Right lobe of liver (tissue), 4 donors: ENCODE measurements at regions not wholly inside any gene's neighbourhood (a gene's known extent, or its start where the extent isn't known, plus 50 kb on each side); places are given as distances from the start of the nearest gene placed in this dataset.

ENCODE experiments used
- CTCF ChIP-seq, 4 donors: fragments of 200-600 bp in 3 of 4; fragments of 450-650 bp in 1 of 4; IDR thresholded peaks; one replicate each; pipeline versions ENCODE4 v1.5.1 to v1.8.0; 2016 to 2022; ENCODE audit warnings: antibody characterized with exemption in 4 of 4, mild to moderate bottlenecking in 2 of 4
- POLR2A ChIP-seq: fragments of 450-650 bp; IDR thresholded peaks from one replicate; pipeline ENCODE4 v1.6.1; 2017; ENCODE audit warnings: antibody characterized with exemption, mild to moderate bottlenecking
- donor health status: DM: no; HTN: no; CAD: no.
- donor health status: DM: no; HTN: no; CAD: no.
- donor health status: DM: no; HTN: yes; CAD: no.

DNA sequence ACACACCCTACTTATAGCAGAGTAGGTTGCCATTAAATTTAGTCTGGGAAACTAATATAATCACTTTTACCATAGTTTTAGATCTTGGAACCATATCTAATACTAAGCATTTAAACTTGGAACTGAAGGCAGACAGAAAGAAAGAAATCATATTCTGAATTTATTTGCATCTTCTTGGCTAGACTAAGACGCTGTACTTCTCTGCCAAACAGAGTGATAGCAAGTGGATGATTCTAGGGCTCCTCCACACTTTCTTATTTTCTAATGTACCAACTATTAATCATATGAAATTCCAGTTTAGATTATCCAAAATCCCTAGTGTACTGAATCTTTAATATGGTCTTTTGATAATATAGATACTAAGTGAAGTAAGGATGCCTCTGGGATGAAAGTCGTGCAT lies 277.0 kb downstream of the CENPW start:
- TF ChIP-seq CTCF (IDR thresholded peaks at IDR 0.05) (no peak), POLR2A (no peak)
